HG03439 (cell line): ENCODE measurements at regions not wholly inside any gene's neighbourhood (a gene's known extent, or its start where the extent isn't known, plus 50 kb on each side); places are given as distances from the start of the nearest gene placed in this dataset.

Source experiments
- ATAC-seq: cut with Tn5 transposase; IDR thresholded peaks from one replicate; pipeline ENCODE4 v1.9.1; 2021; ENCODE audit warnings: mild to moderate bottlenecking, moderate library complexity; ENCODE audit not compliant: unreplicated experiment

DNA sequence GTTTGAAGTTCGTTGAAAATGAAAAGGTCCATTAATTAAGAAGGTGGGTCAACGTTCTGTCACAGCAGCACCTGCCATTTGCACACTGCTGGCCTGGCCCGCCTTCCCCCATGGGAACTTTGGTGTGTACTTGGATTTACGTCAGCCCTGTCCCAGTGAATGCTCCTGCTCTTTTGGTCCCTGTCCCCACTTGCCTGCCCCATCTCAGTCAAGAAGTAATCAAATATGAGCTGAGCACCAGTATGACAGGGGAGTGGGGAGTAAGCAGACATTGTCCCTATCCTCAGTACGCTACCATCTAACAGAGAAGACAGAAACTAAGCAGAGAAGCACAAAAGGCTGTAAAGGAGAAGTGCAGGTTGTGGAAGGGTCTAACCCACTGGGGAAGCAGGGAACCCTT is 65.1 kb downstream of the SLC4A3 start:
- ATAC-seq = no peak

DNA sequence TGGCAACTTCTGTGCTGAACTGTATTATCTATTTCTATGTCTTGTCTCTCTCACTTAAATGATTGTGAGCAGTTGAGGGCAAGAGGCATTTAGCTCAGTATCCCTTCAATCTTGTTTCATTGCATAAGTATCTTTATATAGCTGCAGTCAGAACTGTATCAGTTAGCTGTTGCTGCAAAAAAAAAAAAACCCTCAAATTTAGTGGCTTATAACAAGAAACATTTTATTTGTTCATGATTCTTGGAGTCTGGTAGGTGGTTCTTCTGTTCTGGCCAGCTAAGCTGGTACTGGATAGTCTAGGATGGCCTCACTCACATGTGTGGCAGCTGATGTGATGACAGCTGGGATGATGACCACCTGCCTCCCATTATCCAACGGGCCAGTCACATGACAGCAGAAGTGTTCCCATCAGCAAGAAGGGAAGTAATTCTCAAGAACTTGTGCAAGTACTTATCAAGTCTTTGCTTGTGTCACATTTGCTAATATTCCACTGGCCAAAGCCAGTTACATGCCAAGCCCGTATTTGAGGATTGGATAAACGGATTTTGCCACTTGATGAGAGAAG is 67.8 kb downstream of the SLC4A3 start:
- ATAC-seq = no peak

DNA sequence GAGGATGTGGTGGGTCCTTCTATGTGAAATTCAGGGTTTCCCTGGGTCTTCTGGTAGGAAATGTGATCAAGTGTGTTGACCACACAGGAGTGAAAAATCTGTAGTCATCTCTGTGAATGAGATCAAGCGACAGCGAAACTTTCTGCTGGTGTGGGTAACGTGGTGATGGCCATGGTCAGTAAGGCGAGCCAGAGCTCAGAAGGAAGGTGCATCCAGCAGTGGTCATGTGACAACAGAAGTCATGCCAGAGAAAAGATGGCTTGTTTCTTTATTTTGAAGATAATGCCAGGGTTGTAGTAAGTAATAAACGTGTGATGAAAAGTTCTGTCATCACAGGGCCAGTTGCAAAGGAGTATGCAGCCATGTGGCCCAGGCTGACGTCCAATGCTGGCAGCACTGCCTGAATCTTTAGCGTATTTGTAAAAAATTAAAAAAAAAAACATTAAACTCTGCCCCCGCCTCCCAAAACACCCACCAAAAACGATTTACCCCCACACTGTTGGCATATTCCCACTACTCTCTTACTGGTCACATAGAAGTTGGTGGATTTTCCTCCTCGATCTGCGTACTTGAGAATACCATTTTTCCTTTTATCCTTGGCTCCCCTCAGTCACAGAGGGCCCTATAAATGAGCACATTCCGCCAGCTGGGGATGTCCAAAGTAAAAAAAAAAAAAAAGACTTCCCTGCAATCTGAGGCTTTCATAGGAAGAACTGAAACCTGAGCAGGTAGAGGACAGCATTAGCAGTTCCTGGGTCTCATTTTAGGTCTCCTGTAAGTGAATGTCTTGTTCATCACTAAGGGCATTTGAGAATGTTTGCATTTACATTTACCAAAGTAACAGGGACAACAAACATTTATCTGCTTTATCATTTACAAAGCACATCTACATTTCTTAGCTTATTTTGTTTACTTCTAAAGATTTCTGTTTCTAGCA is 70.6 kb downstream of the SLC4A3 start:
- no peak for ATAC-seq

DNA sequence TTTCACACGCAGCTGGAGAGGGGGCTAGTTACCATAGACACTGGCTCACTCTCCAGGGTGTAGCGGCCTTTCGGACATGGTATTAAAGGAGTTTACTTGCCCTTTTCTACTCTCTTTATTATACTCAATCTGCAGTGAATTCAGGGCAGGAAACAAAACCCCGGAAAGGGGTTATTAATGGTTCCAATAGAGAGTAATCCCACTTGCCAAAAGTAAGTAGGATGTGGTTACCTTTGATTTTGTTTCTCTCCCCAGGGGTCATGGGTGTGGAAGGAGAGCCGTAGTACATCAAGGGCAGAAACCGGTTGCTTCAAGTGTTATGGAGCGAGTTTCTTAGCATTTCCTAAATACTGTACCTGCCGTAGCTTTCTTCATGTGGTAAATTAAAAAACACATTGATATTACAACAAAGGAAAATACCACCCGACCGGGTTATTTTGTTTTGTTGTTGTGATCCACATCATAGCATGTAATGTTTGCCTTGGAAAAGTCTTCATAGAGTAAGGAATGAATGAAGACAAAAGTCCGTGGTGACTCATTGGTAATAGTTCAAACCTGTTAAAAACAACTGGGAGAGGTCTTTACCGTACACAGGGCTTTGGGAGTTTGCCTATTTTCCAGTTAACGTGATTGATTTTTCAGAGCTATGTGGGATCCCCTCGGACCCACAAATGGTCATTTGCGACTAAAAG is 71.5 kb downstream of the SLC4A3 start:
- ATAC-seq = no peak

DNA sequence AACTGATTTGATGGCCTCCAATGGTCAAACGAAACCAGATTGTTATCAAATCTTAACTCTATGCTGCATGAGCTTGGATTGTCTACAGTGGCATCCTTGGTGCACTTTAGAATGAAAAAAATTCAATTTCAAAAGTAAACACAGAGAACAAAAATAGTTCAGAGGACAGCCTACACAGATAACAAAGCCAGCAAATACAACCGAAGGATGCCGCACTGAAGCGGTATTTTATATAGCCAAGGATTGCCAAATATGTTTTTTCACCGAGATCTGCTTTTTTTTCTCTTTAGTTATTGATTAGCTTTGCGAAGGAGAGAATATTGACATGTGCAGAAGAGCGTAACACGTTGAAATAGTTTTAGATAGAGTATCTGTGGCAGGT is 72.0 kb downstream of the SLC4A3 start:
- no peak for ATAC-seq

DNA sequence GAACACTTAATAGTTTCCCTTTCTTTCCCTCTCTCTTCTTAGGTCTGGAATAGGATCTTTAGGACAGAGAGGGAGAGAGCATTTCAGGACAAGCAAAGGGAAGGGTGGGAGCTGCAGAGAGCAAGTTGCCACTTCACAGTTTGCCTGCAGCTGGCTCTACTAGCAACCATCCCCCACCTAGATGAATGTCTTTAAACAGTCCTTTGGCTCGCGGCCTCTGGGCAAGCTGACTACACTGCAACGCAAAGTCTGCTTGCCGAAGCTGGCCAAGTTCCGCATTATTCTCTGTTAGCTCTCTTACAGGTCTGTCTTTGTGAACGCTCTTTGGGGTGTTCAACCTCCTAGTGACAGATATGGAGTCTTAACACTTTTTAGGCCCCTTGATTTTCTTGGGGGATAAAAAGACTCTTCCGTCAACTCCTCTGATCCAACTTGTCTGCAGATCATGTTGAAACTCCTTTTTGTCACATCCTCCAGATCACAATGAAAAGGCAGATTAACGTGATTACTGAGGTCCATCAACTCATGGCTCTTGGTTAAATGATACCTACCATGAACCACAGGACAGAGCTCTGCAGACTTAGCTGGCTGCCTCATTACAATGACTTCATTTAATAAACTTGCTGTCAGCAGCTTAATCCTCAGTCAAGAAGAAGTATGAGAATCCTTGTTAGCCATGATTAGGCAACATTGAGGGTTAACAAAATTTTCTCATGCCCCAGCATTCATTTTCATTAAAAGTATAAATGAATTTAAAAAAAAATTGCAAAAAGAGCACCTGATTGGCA is 74.6 kb downstream of the SLC4A3 start:
- no peak for ATAC-seq

DNA sequence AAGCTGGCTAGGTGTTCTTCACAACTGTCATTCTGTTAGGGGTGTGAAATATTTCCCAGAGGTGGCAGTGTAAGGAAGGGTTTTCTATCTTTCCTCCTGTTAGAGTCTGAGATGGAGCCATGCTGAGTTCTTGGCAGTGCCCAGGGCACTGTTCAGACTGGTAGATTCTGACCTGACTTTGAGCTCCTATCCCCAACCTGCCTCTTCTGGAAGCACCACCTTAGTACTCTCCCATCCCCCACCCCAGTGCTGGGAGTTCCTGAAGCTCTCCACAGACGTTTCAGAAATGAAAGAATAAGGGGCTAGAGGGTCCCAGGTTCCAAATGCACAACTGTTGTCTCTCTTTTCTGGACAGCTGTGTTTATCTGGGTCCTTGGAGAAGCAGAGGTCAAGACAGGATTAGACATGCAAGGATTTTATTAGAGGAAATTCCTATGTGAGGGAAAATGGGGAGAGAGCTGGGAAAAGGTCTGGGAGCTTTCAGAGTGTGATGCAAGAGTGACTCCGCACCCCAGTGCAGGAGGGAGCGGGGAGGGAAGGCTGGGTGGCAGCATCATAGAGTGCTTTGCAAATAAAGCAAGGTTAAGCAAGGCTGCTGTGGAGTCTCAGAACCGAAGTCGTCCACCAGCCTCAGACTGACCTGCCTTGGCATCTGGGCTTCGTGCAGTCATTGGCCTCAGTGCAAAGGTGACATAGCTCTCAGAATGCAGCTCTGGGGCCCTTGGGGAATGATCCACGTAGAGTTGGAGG is 75.5 kb downstream of the SLC4A3 start:
- ATAC-seq = no peak

DNA sequence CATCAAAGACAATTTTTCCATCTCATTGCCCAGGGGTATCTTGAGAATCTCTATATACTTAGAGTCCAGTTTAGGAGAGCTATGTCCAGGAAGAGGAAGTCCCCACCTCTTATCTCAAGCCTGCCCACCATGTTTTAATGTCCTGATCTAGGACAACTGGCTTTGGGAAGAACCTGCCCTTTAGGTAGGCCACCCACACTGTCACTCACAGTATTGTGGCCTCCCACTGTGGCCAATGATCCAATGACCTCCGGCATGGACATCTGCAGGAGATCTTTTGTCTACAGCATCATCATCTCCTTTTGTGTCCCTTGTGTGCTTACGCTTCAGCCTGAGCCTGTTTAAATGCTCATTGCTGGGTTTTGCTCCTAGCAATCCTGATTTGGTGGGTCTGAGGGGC is 77.4 kb downstream of the SLC4A3 start:
- ATAC-seq = no peak

DNA sequence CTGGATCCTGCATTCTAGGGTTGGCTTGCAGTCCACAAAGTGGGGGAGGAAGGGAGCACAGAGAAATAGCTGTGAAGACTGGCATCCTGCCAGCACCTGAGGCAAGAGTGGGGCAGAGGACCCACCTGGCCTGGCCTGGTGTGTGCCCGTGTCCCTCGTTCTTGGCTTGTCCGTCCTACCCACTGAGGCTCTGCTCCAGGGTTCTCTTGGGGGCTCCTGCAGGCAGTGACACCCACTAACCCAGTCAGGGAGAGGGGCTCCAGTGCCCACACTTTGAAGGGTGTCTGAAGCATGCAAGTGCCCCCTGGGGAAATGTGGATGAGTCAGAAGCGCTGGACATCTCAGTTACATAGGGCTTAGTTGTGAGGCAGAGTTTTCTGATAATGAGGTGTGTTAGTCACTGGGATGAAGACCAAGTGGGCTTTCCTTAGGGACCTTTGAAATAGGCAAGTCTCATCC is 79.4 kb downstream of the SLC4A3 start:
- ATAC-seq = no peak

DNA sequence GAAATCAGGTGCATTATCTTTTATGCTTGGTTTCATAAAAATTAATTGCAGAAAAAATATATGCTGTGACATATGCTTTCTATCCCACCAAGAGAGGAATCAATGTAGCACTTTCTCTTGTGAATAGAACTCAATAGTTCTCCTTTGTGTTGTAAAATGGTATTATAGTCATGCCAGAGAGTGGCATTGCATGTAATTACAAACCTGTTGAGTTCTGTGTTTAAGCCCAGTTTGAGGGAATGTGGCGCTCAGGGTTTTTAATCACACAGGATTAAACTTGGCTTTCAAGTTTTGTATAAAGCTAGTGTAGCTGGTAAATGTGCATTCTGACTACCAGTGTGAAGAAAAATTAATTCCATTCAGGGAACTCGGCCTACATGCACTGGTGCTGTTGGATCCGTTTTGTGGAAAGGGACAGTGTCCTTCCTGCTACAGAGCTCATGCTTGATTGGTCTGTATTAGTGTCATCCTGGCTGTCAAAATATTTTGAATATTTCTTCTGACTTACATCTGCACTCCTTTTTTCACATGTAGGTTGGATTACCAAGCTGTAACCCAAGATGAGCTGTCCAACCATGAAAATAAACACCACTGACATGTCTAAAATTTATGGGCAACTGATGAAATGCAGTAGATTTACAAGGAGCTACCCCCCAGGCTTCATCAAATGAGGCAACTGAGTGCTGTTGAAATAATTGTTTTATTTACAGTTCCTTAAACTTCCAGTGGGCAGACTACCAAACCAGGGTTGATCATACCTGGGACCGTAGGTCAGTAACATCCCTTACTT is 80.3 kb downstream of the SLC4A3 start:
- no peak for ATAC-seq

DNA sequence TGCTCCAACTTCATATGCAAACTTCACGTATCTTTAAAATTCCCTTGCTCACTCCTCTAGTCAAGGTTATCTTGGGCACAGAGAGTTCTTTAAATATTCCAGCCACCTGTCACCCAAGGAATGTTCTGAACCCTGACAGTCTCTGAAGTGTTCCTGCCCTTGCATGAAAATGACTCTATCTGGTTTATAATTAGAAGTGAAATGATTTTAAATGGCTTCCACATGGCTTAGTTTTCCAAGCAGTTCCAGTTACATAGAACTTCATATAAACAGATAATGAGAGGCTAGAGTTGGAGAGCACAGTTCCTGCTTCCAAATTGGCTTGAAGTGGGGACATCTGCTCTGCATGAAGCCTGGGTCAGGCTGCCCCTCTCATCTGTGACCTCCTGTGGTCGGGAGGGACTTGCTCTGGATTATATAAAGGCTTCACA is 81.9 kb downstream of the SLC4A3 start:
- no peak for ATAC-seq

DNA sequence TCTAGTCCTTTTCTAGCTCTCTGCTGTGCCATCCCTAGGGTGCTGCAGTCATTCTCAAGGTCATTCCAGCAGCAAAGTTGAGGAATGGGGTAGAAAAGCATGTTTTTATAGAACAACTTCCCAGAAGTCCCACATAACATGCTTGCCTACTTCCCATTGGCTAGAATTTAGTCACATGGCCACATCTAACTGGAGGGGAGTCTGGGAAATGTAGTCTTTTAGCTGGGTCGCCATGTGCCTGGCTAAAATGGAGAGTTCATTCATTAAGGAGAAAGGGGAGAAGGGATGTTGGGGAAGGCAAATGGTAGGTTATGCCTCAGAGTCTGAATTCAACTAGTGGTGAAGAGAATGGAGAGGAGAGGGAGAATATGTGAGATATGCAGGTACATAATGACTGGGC is 85.7 kb downstream of the SLC4A3 start:
- ATAC-seq = no peak

DNA sequence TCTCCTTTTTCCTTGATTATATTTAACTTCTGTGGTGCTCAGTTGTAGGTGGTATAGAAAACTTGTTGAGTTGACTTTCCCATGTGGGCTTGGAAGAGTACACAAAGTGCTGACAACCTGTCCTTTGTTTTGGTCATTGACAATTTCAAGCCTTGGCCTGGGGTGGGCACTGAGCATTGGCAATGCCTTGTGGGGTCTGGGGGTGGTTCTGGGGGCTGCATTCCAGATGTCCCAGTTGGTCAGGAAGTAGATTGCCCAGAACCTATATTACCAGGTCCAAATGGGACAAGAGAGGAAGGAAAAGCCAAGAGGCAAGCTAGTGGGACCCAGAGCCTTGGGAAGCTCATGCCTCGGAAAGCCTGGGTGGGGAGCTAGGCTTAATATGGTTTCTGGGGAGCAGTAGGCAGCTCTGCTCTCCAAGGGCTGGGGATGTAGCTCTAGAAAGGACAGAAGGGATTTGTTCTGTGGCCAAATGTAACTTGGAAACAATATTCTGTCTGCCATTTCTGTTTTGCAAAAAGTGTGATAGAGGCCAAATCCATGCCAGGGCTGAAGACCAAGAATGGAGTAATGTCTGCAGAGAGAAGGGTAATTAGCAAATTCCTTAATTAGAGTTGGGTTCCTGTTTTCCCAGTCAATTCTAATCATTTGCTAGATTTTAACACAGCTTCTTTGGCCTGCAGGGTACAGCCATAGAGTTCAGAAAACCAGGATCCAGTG is 87.4 kb downstream of the SLC4A3 start:
- no peak for ATAC-seq

DNA sequence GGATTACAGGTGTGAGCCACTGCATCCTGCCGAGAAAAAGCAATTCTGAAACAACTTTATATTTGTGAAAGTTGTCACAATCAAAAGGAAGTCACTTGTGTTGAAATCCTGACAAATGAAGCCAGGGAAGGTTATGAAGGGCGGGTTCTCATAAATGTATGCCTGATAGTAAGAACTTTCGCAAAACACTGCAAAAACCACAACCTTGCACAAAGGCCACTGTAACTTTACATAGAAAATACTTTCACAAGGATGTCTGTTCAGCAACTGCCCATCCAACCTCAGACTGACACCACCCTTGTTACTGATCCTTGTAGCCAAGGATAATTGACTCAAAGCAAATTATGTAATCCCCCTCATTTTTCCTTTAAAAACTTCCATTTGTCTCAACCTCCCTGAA is 90.6 kb downstream of the SLC4A3 start:
- ATAC-seq = no peak

DNA sequence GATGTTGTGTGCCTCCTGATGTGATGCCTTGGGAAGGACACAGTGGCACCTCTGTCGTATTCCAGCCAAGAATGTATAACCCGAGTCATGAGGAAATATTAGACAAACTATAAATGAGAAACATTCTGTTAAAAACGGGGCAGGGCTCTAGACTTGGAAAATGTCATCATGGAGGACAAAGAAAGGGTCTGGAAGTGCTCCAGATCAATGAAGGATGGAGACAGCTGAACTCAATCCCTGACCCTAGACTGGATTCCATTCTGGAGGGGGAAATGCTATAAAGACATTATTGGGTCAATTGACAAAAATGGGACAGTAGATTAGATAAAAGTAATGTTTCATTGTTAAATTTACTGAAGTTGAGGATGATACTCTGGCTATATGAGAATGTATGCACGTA is 92.1 kb downstream of the SLC4A3 start:
- ATAC-seq = no peak

DNA sequence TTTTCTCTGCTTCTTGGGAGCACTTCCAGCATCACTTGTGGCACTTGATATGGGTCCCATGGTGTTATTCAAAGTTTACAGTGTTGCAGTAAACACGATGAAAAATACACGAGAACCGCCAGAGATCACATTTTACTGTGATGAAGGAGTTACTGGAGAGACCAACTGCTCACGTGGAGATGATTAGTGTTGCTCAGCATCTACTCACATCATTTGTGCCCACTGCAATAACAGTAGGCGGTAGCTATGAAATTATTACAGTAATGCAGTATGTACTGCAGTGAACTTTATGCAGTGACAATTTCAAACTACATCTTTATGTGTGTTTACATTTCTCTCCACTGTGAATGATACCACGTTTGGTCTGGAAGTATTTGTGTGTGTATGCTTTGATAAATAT is 93.5 kb downstream of the SLC4A3 start:
- ATAC-seq = no peak

DNA sequence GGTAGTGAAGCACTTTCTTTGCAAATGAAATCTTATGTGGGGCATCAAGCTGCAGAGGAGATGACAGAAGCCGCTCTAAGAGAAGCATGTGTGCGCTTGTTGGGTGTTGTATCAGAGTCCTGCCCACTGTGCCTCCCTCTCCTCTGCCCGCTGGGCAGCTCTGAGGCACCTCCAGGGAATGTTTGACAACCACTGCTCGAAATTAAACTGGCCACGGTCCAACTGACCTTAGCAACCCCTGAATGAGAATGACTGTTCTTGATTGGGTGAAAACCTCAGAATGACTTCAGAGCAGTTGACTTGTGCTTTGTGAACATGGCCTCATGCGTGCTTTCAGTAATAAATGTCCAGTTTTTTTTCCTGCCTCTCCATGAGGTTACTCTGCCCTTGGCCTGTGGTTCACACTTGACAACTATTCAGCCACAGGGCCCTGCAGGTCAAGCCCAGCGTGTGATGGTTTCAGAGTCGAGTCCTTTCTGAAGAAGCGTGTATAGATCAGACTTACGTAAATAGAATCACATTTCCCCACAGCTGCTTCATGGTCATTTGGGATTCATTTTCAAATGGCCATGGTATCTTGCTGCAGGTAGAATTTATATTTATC is 94.9 kb downstream of the SLC4A3 start:
- no peak for ATAC-seq

DNA sequence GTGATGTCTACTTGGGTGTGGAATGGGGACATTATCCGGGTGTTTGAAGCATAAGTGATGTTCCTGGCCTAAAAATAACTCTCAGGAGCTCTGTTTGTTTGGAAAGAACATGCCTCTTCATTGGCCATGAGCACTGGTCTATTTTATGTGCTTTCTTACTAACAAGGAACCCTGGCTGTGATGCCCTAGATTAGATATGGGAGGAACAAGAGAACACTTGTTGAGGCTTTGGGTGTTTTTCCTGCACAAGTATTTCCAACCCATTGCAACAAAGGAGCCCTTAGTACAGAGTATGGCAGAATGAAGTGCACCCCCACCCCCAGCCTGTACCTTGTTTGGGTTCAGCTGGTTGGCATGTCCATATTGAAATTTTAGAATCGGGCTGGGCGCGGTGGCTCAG is 95.9 kb downstream of the SLC4A3 start:
- no peak for ATAC-seq

DNA sequence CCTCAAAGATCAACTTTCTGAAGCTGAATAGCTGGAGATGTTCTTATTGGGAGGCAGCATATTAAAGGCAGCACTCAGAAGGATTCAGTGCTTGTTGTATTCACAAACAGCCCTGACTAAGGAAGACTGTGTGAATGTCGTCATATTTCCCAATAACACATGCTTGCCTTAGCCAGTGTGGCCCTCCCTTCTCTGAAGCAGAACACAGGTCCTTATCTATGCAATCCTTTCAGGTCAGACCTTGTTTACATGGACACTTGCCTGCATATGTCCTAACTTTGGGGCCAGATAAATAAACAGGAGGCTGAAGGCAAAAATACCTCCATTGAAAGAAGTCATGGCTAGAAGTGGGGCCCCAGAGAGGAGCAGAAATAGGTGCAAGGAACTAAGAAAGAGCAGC is 97.2 kb downstream of the SLC4A3 start:
- no peak for ATAC-seq
